T1000 (cell line): ENCODE measurements at regions not wholly inside any gene's neighbourhood (a gene's known extent, or its start where the extent isn't known, plus 50 kb on each side); places are given as distances from the start of the nearest gene placed in this dataset.
"Not testable (repeated sequence)": the region's sequence is repeated elsewhere in the genome, so short reads cannot be mapped to it uniquely, and the experiment has no call there.

ENCODE experiments used
- DNase-seq: peaks from one replicate; lab custom pipeline; 2025; ENCODE audit warnings: mixed read lengths; lab: John Stamatoyannopoulos, UW

DNA sequence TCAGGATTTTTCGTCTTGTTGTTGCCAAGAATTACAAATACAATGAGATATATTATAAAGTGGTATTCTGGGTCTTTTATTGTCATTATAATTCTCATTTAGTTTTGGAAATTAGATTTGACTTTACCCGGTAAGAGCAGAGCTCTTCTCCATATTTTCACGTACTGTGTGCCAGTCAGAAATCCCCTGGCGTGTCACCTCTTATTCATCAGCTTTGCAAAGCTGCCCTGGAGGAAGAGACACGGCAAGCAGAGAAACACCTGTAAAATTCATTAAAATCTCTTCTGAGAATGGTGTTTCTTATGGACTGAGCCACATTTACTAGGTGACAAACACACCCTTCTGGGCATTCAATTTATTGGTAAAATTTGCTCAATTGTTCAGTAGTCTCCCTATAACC lies 440.4 kb downstream of the HINT1 start:
- no peak for DNase-seq

GRCh38 chr5:130720355-130720754 lies 444.7 kb downstream of the HINT1 start:
- DNase-seq, result no peak

- DNase-seq, result no peak
These were observed 449.5 kb downstream of the HINT1 start for GRCh38 chr5:130715541-130715940.

DNA sequence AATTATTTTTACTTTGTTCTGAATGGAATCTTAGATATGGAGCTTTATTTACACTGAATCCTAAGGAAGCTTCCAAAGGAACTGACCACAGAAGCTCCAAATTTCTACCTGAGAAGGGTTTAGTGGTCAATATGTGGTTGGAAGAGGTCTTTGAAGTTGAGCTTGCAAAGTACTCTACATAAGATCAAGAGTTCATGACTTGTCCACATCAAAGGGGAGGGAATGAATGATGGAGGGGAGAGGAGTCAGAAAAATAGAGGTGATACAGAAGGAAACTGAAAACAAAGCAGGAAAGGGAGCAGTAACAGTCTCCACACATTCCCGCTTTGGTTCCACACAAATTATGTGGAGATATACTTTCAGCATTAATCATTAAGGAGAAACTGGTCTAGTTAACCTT lies 450.9 kb downstream of the HINT1 start:
- DNase-seq, result no peak

DNA sequence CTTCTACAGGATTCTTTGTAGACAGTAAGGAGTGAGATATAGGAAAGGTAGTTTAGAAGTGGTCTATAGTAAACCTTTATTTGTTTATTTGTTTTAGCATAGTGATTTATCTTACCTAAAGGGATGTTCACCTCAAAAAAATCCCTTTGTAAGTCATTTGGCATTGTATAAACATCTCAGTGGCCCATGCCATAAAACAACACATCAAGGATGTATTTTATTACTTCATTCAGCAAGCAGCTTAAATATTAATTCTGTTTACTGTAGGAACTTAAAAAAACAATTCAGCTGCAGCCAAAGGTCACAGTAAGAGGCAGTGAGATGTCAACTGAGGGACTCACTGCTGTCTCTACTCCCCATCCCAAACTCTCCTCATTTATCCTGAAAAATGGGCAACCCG lies 452.7 kb downstream of the HINT1 start:
- no peak for DNase-seq

DNA sequence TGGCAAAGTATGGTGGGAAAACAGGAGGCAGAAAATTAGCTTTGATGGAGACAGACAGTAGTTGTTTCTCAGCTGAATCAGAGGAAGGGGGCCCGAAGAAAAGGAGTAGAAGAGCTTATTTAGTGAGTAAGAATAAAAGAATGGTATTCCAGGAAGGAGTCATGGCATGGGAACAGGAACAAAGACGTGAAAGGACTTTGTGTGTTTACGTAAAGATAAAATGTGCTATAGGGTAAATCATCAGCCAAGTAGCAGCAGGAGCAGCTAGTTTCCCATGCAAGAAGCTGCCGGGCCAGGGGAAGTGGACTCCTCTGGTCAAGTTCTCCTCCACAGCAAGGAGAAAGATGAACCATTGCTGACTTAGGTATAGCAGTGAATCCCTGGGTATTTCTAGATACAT lies 454.5 kb downstream of the HINT1 start:
- no peak for DNase-seq

DNA sequence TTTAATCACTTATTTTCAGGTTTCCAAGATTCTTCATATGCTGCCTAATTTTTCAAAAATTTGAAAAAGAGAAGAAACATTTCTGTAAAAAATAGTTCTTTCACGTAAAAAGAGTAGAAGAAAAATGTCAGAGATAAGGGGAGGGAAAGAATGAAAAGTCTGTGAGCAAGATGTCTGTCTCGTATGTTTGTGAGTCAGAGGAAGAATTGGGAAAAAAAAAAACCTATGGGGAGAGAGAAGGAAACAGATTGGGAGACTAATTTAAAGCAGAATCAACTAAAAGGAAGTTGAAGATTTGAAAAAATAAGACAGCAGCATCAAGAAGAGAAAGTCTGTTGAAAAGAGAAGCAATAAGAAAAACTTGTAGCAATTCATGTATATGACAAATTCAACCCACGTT lies 456.3 kb downstream of the HINT1 start:
- no peak for DNase-seq

GRCh38 chr5:130706696-130707095 lies 458.4 kb downstream of the HINT1 start:
- no peak for DNase-seq

DNA sequence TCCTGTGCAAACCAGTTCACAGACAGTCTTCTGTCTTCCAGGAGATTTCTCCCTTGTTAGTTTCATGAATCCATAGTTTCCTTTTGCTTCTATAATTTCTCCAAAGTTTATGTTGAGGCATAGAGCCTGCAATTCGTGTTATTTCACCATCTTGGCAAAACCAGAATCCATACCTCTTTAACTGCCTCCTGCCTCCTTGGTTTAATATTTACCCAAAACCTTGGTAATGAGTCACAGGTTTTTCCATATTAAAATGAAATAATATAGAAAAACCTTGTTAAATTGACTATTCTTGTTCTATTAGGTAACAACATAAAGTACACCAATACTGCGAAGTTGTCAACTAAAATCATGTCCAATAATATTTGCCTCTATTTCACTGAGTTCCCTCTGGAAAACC lies 459.7 kb downstream of the HINT1 start:
- DNase-seq, result no peak

GRCh38 chr5:130693509-130693908 lies 471.5 kb downstream of the HINT1 start:
- DNase-seq, result no peak

DNA sequence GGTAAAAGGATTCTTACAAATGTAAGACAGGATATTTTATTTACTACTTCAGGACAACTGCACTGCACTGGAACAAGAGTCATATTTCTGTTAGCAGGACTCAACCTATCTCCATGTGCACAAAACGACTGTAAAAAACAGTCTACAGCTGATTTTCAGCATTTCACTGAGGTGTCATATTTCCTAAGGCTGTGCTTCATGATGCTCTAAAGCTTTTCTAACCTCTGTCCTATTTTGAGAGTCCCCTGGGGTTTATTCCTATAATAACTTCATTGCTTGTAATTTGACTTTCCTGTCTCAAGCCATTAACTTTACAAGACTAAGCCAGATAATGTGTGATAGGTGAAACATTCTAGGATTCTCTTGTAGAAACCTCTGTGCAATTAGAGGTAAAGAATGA lies 472.3 kb downstream of the HINT1 start:
- DNase-seq, result no peak

DNA sequence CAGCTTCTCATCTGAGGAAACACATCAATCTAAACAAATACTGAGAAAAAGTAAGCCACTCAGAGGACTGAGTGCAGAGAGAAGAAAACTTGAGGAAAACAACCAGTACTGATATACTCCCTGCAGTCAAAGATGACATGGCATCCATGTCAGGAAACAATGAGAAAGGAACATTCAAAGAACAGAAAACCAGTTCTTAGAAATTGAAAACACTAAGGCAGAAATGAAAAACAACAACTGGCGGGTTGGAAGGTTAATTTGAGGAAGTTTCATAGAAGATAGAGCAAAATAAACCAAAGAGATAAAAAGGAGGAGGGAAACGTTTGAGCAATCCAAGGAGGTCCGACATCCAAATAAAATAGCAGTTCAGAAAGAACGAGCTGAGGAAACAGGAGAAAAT lies 475.2 kb downstream of the HINT1 start:
- DNase-seq, result no peak

DNA sequence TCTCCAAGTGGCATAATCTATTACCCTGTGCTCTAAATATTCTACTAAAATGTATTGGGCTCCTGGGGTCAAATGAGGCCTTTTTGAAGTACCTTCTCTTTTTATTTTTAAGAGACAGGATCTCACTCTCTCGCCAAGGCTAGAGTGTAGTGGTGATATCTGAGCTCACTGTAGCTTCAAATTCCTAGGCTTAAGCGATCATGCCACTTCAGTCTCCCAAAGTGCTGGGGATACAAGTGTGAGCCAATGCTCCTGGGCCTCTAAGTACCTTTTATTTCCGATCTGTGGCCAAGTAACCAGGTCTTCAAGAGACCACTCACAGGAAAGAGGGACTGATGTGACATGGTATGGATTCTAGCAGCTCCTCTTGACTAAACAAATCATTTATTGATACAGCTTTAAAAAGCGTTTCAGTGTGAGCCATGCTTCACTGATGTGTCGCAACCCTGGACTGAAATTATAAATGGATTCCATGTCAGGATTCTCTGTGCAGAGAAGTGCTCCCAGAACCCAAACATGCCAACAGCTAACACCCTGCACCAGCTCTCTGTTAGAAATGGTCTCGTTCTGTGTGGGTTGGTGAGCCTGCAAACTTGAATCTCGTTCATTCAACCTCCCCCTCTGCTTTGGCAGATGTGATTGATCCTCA lies 477.8 kb downstream of the HINT1 start:
- DNase-seq, result no peak

DNA sequence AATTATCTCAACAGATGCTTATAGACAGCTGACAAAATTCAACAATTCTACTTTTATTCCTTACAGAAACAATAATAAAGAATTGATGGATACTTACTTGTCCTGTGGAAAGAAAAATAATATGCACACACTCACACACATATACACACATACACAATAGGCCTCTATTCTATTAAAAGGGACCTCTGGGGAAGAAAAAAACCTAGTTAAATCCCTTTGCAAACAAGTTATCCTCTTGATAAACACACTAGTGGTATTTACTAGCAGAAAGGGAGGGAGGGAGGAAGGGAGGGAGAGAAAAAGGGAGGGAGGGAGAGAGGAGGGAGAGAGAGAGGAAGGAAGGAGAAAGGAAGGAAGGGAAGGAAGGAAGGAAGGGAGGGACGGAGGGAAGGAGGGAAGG lies 486.4 kb downstream of the HINT1 start:
- no peak for DNase-seq

DNA sequence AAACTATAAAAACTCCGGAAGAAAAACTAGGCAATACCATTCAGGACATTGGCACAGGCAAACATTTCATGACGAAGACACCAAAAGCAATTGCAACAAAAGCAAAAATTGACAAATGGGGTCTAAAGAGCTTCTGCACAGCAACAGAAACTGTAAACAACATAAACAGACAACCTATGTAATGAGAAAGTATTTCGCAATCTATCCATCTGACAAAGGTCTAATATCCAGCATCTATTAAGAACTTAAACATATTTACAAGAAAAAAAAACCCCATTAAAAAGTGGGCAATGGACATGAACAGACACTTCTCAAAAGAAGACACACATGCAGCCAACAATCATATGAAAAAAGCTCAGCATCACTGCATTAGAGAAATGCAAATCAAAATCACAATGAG lies 498.6 kb downstream of the HINT1 start:
- no peak for DNase-seq

DNA sequence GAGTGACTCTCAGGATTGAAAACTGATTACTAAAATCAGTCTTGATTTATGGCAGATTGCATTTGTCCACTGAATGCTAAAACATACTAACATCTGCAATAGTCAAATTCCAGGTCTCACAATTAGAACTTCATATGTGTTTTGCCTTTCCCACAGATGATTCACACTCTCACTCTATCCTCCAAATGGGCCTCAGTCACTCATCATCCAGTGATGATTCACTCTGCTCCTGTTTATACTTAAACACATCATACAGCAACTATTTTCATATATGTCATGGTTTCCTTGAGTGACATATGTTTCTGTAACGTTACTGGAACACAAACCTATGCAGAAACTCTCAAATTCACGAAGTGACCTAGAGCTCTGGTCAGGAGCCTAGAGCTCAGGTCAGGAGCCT lies 512.9 kb downstream of the HINT1 start:
- DNase-seq, result no peak

- no peak for DNase-seq
These were observed 513.6 kb downstream of the HINT1 start for GRCh38 chr5:130651440-130651839.

DNA sequence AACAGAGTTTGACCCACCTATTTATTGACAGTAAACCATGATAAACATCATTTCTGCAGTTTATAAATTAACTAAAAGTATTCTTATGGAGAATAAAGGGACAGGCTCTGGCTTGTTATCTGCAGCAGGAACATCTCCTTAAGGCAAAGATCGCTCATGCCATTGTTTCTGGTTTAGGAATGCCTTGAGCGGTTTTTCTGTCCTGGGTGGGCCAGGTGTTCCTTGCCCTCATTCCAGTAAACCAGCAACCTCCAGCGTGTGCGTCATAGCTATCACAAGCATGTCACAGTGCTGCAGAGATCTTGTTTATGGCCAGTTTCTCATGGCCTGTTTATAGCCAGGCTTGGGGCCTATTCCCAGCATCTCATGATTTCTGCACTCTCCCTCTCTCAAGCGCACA lies 521.7 kb downstream of the HINT1 start:
- no peak for DNase-seq

- DNase-seq, result no peak
These were observed 522.6 kb downstream of the HINT1 start for GRCh38 chr5:130642461-130642860.

DNA sequence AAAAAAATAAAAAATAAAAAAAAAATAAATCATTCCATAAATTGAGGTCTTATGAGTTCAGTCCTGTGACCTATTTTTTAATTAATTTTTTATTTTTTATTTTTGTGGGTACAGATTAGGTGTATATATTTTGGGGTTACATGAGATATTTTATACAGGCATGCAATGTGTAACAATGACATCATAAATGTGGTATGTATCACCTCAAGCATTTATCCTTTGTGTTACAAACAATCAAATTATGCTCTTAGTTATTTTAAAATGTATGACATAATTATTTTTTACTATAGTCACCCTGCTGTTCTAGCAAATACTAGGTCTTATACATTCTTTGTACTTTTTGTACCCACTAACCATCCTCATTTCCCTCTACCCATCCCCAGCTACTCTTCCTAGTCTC lies 537.9 kb downstream of the HINT1 start:
- no peak for DNase-seq

- no peak for DNase-seq
These were observed 540.3 kb downstream of the HINT1 start for GRCh38 chr5:130624805-130625204.

GRCh38 chr5:130616161-130616560 lies 548.9 kb downstream of the HINT1 start:
- no peak for DNase-seq

- no peak for DNase-seq
These were observed 559.8 kb downstream of the HINT1 start for GRCh38 chr5:130605234-130605633.

DNA sequence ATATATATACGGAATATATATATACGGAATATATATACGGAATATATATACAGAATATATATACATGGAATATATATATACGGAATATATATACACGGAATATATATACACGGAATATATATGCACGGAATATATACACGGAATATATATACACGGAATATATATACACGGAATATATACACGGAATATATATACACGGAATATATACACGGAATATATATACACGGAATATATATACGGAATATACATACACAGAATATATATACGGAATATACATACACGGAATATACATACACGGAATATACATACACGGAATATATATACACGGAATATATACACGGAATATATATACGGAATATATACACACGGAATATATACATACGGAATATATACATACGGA lies 568.4 kb downstream of the HINT1 start:
- not testable (repeated sequence) for DNase-seq

DNA sequence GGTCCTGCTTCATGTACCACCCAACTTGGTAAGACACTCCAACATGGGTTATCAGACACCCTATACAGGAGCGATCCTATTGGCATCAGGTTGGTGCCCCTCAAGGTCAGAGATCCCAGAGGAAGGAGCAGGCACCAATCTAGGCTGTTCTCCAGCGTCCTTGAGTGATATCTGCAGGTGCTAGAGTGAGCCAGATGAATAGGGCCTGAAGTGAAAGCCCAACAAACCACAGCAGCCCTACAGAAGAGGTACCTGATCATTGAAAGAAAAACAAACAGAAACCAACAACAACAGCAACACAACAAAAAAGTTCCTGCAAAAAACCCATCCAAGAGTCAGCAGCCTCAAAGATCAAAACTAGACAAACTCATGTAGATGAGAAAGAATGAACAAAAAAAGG lies 584.8 kb downstream of the HINT1 start:
- no peak for DNase-seq
